ENCODE measurements at regions not wholly inside any gene's neighbourhood (a gene's known extent, or its start where the extent isn't known, plus 50 kb on each side); places are given as distances from the start of the nearest gene placed in this dataset.

GRCh38 chr4:123987408-123987807 is 590.8 kb downstream of the SPRY1 start:
- no peak for DNase-seq (ENCODE audit: low read depth in 2 of 2)

- no peak for DNase-seq (ENCODE audit: low read depth in 2 of 2)
These were observed 593.8 kb downstream of the SPRY1 start for GRCh38 chr4:123990310-123990870.

GRCh38 chr4:123994917-123995316 is 598.3 kb downstream of the SPRY1 start:
- no peak for DNase-seq (ENCODE audit: low read depth in 2 of 2)

GRCh38 chr4:123995936-123996335 is 599.3 kb downstream of the SPRY1 start:
- DNase-seq (ENCODE audit: low read depth in 2 of 2), result no peak

GRCh38 chr4:123996718-123997510 is 600.3 kb downstream of the SPRY1 start:
- DNase-seq (ENCODE audit: low read depth in 2 of 2), result no peak

- no peak for DNase-seq (ENCODE audit: low read depth in 2 of 2)
These were observed 601.3 kb downstream of the SPRY1 start for GRCh38 chr4:123997776-123998449.

- DNase-seq (ENCODE audit: low read depth in 2 of 2), result no peak
These were observed 603.6 kb downstream of the SPRY1 start for GRCh38 chr4:124000233-124000632.

GRCh38 chr4:124015766-124016165 is 619.2 kb downstream of the SPRY1 start:
- DNase-seq (ENCODE audit: low read depth in 2 of 2), result no peak

GRCh38 chr4:124017185-124017785 is 620.7 kb downstream of the SPRY1 start:
- no peak for DNase-seq (ENCODE audit: low read depth in 2 of 2)

- no peak for DNase-seq (ENCODE audit: low read depth in 2 of 2)
These were observed 622.1 kb downstream of the SPRY1 start for GRCh38 chr4:124018383-124019317.

GRCh38 chr4:124019749-124020549 is 623.4 kb downstream of the SPRY1 start:
- DNase-seq (ENCODE audit: low read depth in 2 of 2), result no peak

- DNase-seq (ENCODE audit: low read depth in 2 of 2), result no peak
These were observed 628.4 kb downstream of the SPRY1 start for GRCh38 chr4:124025000-124025399.

- no peak for DNase-seq (ENCODE audit: low read depth in 2 of 2)
These were observed 628.8 kb downstream of the SPRY1 start for GRCh38 chr4:124025428-124025827.

GRCh38 chr4:124028182-124028581 is 631.6 kb downstream of the SPRY1 start:
- no peak for DNase-seq (ENCODE audit: low read depth in 2 of 2)

GRCh38 chr4:124030147-124030546 is 633.6 kb downstream of the SPRY1 start:
- DNase-seq (ENCODE audit: low read depth in 2 of 2), result no peak

GRCh38 chr4:124032035-124032434 is 635.4 kb downstream of the SPRY1 start:
- DNase-seq (ENCODE audit: low read depth in 2 of 2), result no peak

- no peak for DNase-seq (ENCODE audit: low read depth in 2 of 2)
These were observed 638.9 kb downstream of the SPRY1 start for GRCh38 chr4:124035364-124036041.

GRCh38 chr4:124037236-124037635 is 640.6 kb downstream of the SPRY1 start:
- DNase-seq (ENCODE audit: low read depth in 2 of 2), result no peak

GRCh38 chr4:124044330-124044729 is 647.7 kb downstream of the SPRY1 start:
- no peak for DNase-seq (ENCODE audit: low read depth in 2 of 2)

- no peak for DNase-seq (ENCODE audit: low read depth in 2 of 2)
These were observed 648.3 kb downstream of the SPRY1 start for GRCh38 chr4:124044867-124045266.

Measured in stimulated activated CD4-positive, alpha-beta T cell treated with anti-CD3 and anti-CD28 coated beads, Interleukin-1b, Interleukin-23, amount 100 ng/mL, for 4 hours (primary cell).